Skeletal muscle satellite cell (primary cell): ENCODE measurements at regions not wholly inside any gene's neighbourhood (a gene's known extent, or its start where the extent isn't known, plus 50 kb on each side); places are given as distances from the start of the nearest gene placed in this dataset.
"Not testable (repeated sequence)": the region's sequence is repeated elsewhere in the genome, so short reads cannot be mapped to it uniquely, and the experiment has no call there.

ENCODE experiments used
- H3K27me3 ChIP-seq: 2 replicates; pipeline ENCODE4 v1.7.0; 2013; ENCODE audit warnings: low read length; ENCODE audit not compliant: control insufficient read depth, insufficient read depth
- H3K36me3 ChIP-seq: 2 replicates; pipeline ENCODE4 v1.7.0; 2013; ENCODE audit warnings: mild to moderate bottlenecking, control low read depth, low read length; ENCODE audit not compliant: insufficient read depth
- H3K4me1 ChIP-seq: 2 replicates; pipeline ENCODE4 v1.7.0; 2013; ENCODE audit warnings: low read length; ENCODE audit not compliant: control insufficient read depth, insufficient read depth
- H3K4me2 ChIP-seq: 2 replicates; pipeline ENCODE4 v1.7.0; 2013; ENCODE audit warnings: mild to moderate bottlenecking, low read length
- H3K4me3 ChIP-seq: 2 replicates; pipeline ENCODE4 v1.7.0; 2013; ENCODE audit warnings: low read length
- H3K9ac ChIP-seq: 2 replicates; pipeline ENCODE4 v1.7.0; 2013; ENCODE audit warnings: mild to moderate bottlenecking, low read depth, low read length, moderate library complexity
- H3K9me3 ChIP-seq: replicated peaks from 2 replicates; pipeline ENCODE4 v1.7.0; 2013; ENCODE audit warnings: mild to moderate bottlenecking, control low read depth, low read length

DNA sequence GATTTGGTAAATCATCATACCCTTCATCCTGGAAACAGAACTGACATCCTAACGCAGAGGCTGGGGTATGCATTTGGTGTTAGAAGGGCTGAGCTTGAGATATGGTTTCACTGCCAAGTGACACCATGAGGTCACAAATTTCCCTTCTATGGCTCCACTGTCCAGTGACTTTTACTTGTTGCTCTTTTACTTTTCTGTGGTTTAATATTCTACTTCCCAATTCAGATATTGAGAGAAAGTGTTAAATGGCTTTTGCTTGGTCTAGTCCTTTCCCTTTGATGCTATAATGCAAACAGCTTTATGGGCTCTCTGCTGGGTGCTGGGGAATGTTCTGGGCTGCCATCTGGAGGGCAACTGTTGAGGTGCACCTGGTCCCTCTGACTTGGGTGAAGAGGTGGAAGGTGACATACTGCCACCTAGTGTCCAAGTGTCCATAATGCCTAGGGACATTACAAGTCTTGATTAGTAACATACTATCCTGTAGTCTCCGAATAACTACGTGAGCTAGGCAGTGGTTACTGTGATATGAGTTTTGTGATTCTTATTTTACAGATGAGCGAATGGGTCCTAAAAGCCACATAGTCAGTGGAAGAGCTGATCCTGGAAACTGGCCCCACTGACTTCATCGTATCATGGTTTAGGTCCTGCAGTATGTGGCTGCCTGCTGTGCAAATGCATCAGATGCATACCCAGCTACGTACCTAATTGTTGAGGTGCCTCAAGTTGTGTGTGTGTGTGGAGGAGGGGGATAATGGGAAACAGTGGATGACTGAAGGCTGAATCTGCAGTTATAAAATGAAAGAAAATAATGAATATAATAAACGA, 149.1 kb upstream of the RAG2 start:
- no peaks in the 10 kb centered on the region for H3K4me1 ChIP-seq
- no peak overlapping the region for H3K9ac ChIP-seq
- H3K27me3 ChIP-seq, result peaks cover 37% of the 10 kb centered on the region
- H3K9me3 ChIP-seq, result no peaks in the 10 kb centered on the region
- no peak overlapping the region for H3K4me3 ChIP-seq
- no peaks in the 10 kb centered on the region for H3K36me3 ChIP-seq
- H3K4me2 ChIP-seq, result no peak overlapping the region

DNA sequence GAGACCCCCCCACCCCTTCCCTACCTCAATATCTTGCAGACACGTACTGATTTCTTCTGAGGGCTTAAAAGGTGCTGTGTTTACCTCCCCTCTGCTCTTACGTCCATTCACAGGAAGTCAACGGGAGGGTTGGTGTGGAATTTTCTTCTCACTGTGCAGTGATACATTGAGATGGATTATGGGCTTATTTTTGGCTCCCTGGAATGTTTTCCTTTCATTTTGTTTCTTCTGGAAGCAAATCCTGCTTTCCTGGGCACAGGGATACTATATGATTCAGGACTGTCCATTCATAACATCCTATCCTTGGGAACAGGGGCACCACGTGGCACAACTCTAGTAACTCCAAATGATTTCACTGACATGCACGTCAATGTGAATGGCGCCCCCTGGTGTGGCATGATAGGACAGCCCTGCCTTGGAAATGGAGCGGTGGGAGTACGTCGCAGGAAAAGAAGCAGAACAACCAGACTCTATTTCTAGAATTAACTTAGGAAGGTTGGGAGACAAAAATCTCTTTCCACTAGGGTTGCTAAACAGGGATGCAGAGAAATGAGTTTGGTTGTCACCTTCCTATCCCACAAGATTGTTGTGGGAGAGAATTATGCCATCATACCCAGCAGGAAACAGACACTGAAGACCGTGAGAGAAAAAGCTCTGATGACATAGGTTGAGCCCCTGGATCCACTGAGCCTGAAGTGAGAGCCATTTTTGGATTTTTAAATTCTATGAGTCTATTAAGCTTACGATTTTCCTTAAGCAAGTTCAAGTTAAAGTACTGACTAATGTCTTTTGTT, 146.5 kb upstream of the RAG2 start:
- Histone ChIP-seq H3K27me3 (peaks cover 24% of the 10 kb centered on the region), H3K9ac (no peak overlapping the region), H3K9me3 (no peaks in the 10 kb centered on the region), H3K4me2 (no peak overlapping the region), H3K36me3 (no peaks in the 10 kb centered on the region), H3K4me1 (no peaks in the 10 kb centered on the region), H3K4me3 (no peak overlapping the region)

DNA sequence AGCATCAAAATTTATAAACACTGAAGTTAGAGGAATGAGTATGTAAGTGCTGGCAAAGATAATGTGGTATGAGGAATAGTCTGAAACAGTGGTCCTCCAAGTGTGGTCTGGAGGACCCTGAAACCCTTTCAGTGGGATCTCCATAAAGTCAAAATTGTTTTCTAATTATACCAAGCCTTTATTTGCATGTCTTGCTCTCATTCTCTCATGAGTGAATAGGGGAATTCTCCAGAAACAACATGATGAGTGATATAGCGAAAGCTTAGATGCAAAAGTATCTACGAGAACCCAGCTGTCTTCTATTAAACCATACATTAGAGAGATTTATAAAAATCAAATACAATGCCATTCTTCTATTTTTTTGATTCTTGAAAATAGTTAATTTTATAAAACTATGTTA, 145.0 kb upstream of the RAG2 start:
- Histone ChIP-seq H3K9ac (no peak overlapping the region), H3K4me2 (no peak overlapping the region), H3K36me3 (no peaks in the 10 kb centered on the region), H3K9me3 (no peaks in the 10 kb centered on the region), H3K4me1 (no peaks in the 10 kb centered on the region), H3K27me3 (peaks cover 22% of the 10 kb centered on the region), H3K4me3 (no peak overlapping the region)

DNA sequence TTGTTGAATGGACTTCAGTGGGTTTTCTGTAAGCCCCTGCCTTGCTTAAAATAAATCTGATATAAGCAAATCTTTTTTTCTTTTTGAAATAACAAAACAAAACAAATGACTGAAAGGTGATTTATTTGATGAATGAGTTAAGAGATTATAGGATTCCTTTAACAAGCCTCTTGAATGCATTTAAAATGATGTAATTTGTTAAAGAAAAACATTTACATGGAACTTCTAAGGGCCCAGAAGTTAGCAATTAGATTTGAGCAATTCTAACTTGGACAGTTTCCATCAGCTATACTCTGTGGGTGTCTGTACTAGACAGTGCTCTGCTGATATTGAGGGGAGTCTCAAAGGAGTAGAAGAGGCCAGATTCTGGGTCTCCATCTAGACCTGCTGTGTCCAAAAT, 143.5 kb upstream of the RAG2 start:
- no peak overlapping the region for H3K4me3 ChIP-seq

DNA sequence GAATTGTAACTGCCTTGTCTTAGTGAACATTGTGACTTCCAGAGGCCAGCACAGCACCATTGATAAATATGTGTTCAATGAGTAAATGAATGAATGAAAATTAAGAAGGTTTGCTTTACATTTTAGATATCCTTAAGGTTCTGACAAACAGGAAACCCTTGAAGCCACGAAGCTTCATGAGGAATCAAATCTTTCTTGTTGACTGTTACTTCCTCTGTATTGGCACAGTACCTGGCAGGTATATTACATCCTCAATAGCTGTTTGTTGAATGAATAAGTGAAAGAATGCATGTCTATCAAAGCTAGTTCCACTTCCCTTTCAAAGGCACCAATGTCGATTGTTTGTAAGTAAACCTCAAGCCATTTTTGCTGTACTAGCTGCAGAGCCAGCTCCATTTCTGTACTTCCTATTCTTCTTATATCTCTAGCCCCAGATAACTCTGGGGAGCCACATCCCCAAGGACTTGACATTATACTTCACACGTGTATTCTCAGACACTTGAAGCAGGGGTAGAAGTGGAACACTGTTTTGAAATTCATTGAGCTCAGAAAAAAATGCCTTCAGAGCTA, 140.3 kb upstream of the RAG2 start:
- no peaks in the 10 kb centered on the region for H3K4me1 ChIP-seq
- no peak overlapping the region for H3K4me3 ChIP-seq
- H3K27me3 ChIP-seq, result peaks cover 23% of the 10 kb centered on the region
- no peak overlapping the region for H3K9ac ChIP-seq
- no peaks in the 10 kb centered on the region for H3K36me3 ChIP-seq
- no peak overlapping the region for H3K4me2 ChIP-seq
- no peaks in the 10 kb centered on the region for H3K9me3 ChIP-seq

More for the DNA sequence above, 143.5 kb upstream of the RAG2 start:
- Histone ChIP-seq H3K4me2 (no peak overlapping the region), H3K9ac (no peak overlapping the region), H3K27me3 (peaks cover 21% of the 10 kb centered on the region), H3K9me3 (no peaks in the 10 kb centered on the region), H3K36me3 (no peaks in the 10 kb centered on the region), H3K4me1 (no peaks in the 10 kb centered on the region)

DNA sequence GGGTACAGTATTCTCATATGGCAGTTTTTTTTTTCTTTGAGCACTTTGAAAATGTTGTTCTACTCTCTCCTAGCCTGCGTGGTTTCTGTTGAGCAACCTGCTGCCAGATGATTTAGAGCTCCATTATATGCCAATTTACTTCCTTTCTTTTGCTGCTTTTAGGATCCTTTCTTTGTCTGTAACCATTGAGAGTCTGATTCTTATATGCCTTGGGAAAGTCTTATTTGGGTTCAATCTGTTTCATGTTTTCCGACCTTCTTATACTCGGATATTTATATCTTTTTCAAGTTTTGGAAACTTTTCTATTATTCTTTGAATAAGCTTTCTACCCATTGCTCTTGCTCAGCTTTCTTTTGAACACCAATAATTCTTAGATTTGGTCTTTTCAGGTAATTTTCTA, 138.1 kb upstream of the RAG2 start:
- Histone ChIP-seq H3K4me3 (no peak overlapping the region), H3K9ac (no peak overlapping the region), H3K4me2 (no peak overlapping the region), H3K4me1 (no peaks in the 10 kb centered on the region), H3K36me3 (no peaks in the 10 kb centered on the region), H3K27me3 (peaks cover 20% of the 10 kb centered on the region), H3K9me3 (no peaks in the 10 kb centered on the region)

DNA sequence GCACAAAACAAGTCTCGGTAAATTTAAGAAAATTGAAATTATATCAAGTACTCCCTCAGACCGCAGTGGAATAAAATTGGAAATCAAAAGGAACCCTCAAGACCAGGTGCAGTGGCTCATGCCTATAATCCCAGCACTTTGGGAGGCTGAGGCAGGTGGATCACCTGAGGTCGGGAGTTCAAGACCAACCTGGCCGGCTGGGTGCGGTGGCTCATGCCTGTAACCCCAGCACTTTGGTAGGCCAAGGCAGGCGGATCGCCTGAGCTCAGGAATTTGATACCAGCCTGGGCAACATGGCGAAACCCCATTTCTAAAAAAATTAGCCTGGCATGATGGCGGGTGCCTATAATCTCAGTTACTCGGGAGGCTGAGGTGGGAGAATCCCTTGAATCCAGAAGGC, 135.7 kb upstream of the RAG2 start:
- not testable (repeated sequence) for H3K36me3 ChIP-seq, H3K4me3 ChIP-seq, H3K4me1 ChIP-seq, H3K9ac ChIP-seq, H3K4me2 ChIP-seq, H3K9me3 ChIP-seq
- peaks cover 26% of the 10 kb centered on the region for H3K27me3 ChIP-seq

DNA sequence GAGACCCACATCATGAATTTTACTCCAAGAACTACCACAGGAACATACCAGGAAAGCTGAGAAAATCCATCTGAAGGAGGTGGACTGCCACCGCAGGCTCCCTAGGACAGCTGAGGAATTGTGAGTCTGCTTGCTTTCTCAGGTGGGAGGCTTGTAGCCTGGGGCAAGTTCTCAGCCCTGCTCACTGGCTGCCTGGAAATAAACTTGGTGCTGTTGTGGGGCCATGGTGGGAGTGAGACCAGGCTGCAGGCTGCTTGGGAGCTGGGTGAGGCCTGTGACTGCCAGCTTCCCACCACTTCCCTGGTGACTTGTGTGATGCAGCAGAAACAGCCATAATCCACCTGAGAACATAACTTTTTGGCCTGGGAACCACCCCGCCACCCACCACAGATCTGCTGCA, 132.7 kb upstream of the RAG2 start:
- Histone ChIP-seq H3K36me3 (no peaks in the 10 kb centered on the region), H3K9me3 (no peaks in the 10 kb centered on the region), H3K4me3 (no peak overlapping the region), H3K9ac (no peak overlapping the region), H3K27me3 (peaks cover 10% of the 10 kb centered on the region), H3K4me2 (no peak overlapping the region), H3K4me1 (no peaks in the 10 kb centered on the region)

DNA sequence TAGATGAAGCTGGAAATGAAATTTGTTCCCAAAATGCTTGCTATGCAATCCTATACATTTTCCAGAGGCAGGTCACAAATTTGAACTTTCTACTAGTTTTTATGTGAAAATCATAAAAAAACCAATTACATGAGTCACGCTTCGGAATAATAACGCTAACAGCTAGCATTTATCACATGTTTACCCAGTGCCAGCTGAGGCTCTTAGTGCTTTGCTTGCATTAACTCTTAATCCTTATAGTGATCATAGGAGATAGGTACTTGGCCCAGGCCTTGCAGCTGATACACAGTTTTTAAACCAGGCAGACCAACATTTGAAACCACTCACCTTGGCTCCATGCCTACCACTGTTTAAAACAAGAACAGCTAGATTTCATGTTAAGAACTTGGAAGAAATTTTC, 131.8 kb upstream of the RAG2 start:
- no peak overlapping the region for H3K9ac ChIP-seq
- H3K4me1 ChIP-seq, result no peaks in the 10 kb centered on the region
- H3K4me2 ChIP-seq, result no peak overlapping the region
- H3K36me3 ChIP-seq, result no peaks in the 10 kb centered on the region
- H3K4me3 ChIP-seq, result no peak overlapping the region
- H3K27me3 ChIP-seq, result peaks cover 15% of the 10 kb centered on the region
- H3K9me3 ChIP-seq, result no peaks in the 10 kb centered on the region

DNA sequence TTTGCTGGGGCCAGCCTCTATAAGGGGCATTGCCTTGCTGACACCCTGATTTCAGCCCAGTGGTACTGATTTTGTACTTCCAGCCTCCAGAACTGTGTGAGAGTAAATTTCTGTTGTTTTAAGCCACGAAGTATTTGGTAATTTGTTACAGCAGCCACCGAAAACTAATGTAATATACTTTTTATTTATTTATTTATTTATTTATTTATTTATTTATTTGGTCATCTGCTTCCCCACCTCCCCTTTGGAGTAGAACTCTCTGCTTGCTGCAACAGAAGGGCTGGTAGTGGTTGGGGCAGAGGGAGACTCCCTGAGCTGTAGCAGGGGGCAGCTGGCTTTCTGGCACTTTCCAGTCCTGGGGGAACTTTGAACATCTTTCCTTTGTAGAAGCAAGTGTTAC, 128.4 kb upstream of the RAG2 start:
- no peak overlapping the region for H3K4me3 ChIP-seq
- peaks cover 19% of the 10 kb centered on the region for H3K27me3 ChIP-seq
- H3K9me3 ChIP-seq, result no peaks in the 10 kb centered on the region
- H3K4me1 ChIP-seq, result no peaks in the 10 kb centered on the region
- no peak overlapping the region for H3K4me2 ChIP-seq
- H3K9ac ChIP-seq, result no peak overlapping the region
- H3K36me3 ChIP-seq, result no peaks in the 10 kb centered on the region

DNA sequence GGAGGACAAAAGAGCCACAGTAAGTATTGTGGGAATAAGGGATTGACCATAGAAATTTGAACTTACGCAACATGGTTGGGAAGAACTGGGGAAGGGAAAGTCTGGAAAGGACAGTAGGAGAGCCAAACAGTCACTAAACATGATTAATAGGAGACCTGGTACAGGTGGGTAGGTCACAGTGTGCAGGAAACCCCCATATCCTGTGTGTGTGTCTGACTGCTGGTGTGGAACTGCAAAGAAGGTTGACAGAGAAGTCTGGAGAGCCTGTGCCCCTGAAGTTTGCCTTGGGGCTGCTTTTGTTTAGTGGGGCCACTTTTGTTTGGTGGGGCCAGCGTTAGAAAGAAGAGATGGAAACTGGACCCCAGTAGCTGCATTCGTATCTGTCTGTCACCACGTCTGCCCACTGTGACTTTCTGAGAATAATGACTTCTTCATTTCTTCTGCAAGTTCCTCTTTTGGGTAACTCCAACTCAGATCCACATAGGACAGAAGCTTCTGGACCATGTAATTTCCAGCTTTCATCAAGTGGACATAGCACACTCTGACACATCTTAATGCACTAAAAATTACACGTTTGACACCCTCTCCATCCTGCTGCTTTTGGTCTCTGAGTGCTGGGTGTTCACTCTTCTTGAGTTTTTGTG, 126.8 kb upstream of the RAG2 start:
- Histone ChIP-seq H3K27me3 (peaks cover 19% of the 10 kb centered on the region), H3K9me3 (no peaks in the 10 kb centered on the region), H3K4me3 (no peak overlapping the region), H3K36me3 (no peaks in the 10 kb centered on the region), H3K4me1 (no peaks in the 10 kb centered on the region), H3K4me2 (no peak overlapping the region), H3K9ac (no peak overlapping the region)
